K562 (cell line): ENCODE measurements at regions not wholly inside any gene's neighbourhood (a gene's known extent, or its start where the extent isn't known, plus 50 kb on each side); places are given as distances from the start of the nearest gene placed in this dataset.

Source experiments
- ATF3 ChIP-seq, 2 experiments: fragments of 450-650 bp in 1 of 2; sonication (generic) in 1 of 2; formaldehyde crosslinking in 1 of 2; IDR thresholded peaks in 1 of 2; conservative IDR thresholded peaks in 1 of 2; 2 replicates each; pipeline versions ENCODE4 v1.6.1 to v1.8.1; 2016 to 2023; ENCODE audit warnings: mild to moderate bottlenecking in 2 of 2, moderate library complexity in 2 of 2, inconsistent platforms in 1 of 2, missing genetic modification reagents in 1 of 2
- GABPA ChIP-seq: fragments of 200-800 bp; sonication (Bioruptor generic); conservative IDR thresholded peaks from 2 replicates; pipeline ENCODE4 v1.6.1; 2016; ENCODE audit warnings: low read depth, missing genetic modification characterization, missing compliant biosample characterization
- GABPB1 ChIP-seq: sonication (generic); formaldehyde crosslinking; IDR thresholded peaks from 2 replicates; pipeline ENCODE4 v1.8.0; 2022; ENCODE audit warnings: mild to moderate bottlenecking, missing genetic modification reagents
- NR3C1 ChIP-seq: sonication (generic); formaldehyde crosslinking; IDR thresholded peaks from 2 replicates; pipeline ENCODE4 v1.8.1; 2022; ENCODE audit warnings: missing genetic modification reagents
- PML ChIP-seq: IDR thresholded peaks from 2 replicates; pipeline ENCODE4 v1.6.1; 2012; ENCODE audit warnings: low read length, inconsistent platforms
- SETDB1 ChIP-seq: IDR thresholded peaks from one replicate; pipeline ENCODE4 v1.6.1; 2012; ENCODE audit warnings: low read length, control low read depth, inconsistent platforms
- TRIM25 ChIP-seq: fragments of 450-650 bp; IDR thresholded peaks from 2 replicates; pipeline ENCODE4 v1.7.0; 2016; ENCODE audit warnings: borderline replicate concordance
- USF2 ChIP-seq: sonication (generic); formaldehyde crosslinking; IDR thresholded peaks from 2 replicates; pipeline ENCODE4 v1.5.0; 2020; ENCODE audit warnings: missing genetic modification reagents
- ZC3H11A ChIP-seq: IDR thresholded peaks from 2 replicates; pipeline ENCODE4 v1.6.1; 2012; ENCODE audit warnings: low read depth, low read length, improper control_type of control experiment
- ZNF197 ChIP-seq: fragments of 200-800 bp; sonication (Bioruptor generic); IDR thresholded peaks from 2 replicates; pipeline ENCODE4 v1.6.1; 2016; ENCODE audit warnings: low read depth, missing genetic modification characterization, missing compliant biosample characterization

- TF ChIP-seq GABPB1 (no peak), ZC3H11A (no peak), USF2 (no peak), ZNF197 (CRISPR knock-in tag) (no peak), NR3C1 (CRISPR knock-in tag) (no peak), ATF3 (IDR thresholded peaks at IDR 0.05) (no peak), ATF3 (CRISPR knock-in tag; conservative IDR thresholded peaks at IDR 0.05) (no peak), SETDB1 (no peak), GABPA (tag) (no peak), PML (no peak), TRIM25 (no peak)
- TF ChIP-seq, all 486 proteins: peak for 0
Observed at GRCh38 chr7:17512181-17512675, 213.8 kb downstream of the AHR start (continued).
